ENCODE measurements at regions not wholly inside any gene's neighbourhood (a gene's known extent, or its start where the extent isn't known, plus 50 kb on each side); places are given as distances from the start of the nearest gene placed in this dataset.

DNA sequence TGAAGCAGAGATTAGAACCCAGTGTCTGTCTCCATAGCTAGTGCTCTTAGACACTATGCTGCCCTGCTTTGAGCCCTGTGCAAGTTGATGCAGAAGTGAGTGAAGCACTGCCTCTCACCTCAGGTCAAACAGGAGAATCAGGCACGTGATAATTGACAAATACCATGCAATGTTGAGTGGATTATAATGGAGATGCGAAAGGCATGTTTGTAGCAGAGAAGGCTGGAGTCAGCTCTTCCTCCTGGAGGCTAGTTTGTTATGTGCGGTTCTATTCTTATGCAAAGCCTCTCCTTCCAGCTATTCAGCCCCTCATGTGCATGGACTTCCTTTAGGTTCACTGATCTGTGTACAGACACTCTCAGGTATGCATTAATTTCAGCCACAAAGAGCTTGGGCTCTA lies 108.5 kb downstream of the MANEA start:
- POLR2A ChIA-PET, result no interaction called here
- in situ Hi-C loops (cut with MboI), result no loop called here
- H3K4me2 ChIP-seq (ENCODE audit: insufficient read depth, low read length), result no peak overlapping the region

More for the DNA sequence above, 108.5 kb downstream of the MANEA start:
- intact Hi-C loops (cut with micrococcal nuclease), result no loop called here
- TF ChIP-seq ZFP36 (IDR thresholded peaks at IDR 0.05; ENCODE audit: low read depth, low read length, partially characterized antibody), result no peak
- TF ChIP-seq ILK (tag; IDR thresholded peaks at IDR 0.05; ENCODE audit: borderline replicate concordance, low read depth), result no peak
- TF ChIP-seq, protein P1, sequence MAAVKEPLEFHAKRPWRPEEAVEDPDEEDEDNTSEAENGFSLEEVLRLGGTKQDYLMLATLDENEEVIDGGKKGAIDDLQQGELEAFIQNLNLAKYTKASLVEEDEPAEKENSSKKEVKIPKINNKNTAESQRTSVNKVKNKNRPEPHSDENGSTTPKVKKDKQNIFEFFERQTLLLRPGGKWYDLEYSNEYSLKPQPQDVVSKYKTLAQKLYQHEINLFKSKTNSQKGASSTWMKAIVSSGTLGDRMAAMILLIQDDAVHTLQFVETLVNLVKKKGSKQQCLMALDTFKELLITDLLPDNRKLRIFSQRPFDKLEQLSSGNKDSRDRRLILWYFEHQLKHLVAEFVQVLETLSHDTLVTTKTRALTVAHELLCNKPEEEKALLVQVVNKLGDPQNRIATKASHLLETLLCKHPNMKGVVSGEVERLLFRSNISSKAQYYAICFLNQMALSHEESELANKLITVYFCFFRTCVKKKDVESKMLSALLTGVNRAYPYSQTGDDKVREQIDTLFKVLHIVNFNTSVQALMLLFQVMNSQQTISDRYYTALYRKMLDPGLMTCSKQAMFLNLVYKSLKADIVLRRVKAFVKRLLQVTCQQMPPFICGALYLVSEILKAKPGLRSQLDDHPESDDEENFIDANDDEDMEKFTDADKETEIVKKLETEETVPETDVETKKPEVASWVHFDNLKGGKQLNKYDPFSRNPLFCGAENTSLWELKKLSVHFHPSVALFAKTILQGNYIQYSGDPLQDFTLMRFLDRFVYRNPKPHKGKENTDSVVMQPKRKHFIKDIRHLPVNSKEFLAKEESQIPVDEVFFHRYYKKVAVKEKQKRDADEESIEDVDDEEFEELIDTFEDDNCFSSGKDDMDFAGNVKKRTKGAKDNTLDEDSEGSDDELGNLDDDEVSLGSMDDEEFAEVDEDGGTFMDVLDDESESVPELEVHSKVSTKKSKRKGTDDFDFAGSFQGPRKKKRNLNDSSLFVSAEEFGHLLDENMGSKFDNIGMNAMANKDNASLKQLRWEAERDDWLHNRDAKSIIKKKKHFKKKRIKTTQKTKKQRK (IDR thresholded peaks at IDR 0.05; ENCODE audit: borderline replicate concordance, low read depth, low read length), result no peak
- TF ChIP-seq BRCA1 (IDR thresholded peaks at IDR 0.05), result no peak
- no peak for TF ChIP-seq BRCA1 (CRISPR knock-in tag; IDR thresholded peaks at IDR 0.05)
- TF ChIP-seq JUNB (CRISPR knock-in tag; conservative IDR thresholded peaks at IDR 0.05), result no peak
- TF ChIP-seq GTF2E2 (tag; IDR thresholded peaks at IDR 0.05), result no peak
- FAIRE-seq (no peak), ATAC-seq (no peak), DNase-seq (ENCODE audit: extremely low read depth in 1 of 4, low spot score in 3 of 4) (no peak)
- no peak overlapping the region for H3K4me3 ChIP-seq
- no peak overlapping the region for H3K9ac ChIP-seq (ENCODE audit: insufficient read depth in 1 of 2, low read depth in 2 of 2, low read length in 2 of 2)
- WGBS (ENCODE audit: insufficient coverage, low coverage, missing lambda C conversion rate), result 0% methylated on average over 3 of the region's 3 CpGs
- no peaks in the 10 kb centered on the region for H4K20me1 ChIP-seq (replicated peaks; ENCODE audit: control insufficient read depth, insufficient read depth, low read length)
- no TSS peak for BruUV-seq (replicated peaks)
- CTCF ChIA-PET (ENCODE audit: low intra/inter-chr PET ratio), result no interaction called here
- no peak overlapping the region for H2AFZ ChIP-seq (ENCODE audit: low read depth, low read length)
- no peaks in the 10 kb centered on the region; the same call in 1 of the 2 replicates for H3K9me3 ChIP-seq (replicated peaks; ENCODE audit: control insufficient read depth, insufficient read depth, low read depth, low read length)
- H3K4me1 ChIP-seq (replicated peaks in 1 of 2; ENCODE audit: control insufficient read depth in 2 of 2, insufficient read depth in 2 of 2, low read length in 2 of 2), result no peaks in the 10 kb centered on the region
- no peaks in the 10 kb centered on the region for H3K79me2 ChIP-seq (ENCODE audit: control insufficient read depth, insufficient read depth, low read length)
- no peaks in the 10 kb centered on the region for H3K27me3 ChIP-seq (ENCODE audit: control insufficient read depth in 2 of 2, insufficient read depth in 2 of 2, low read length in 2 of 2)
- H3K27ac ChIP-seq (ENCODE audit: extremely low read depth, low read depth, low read length), result no peak overlapping the region
- no peaks in the 10 kb centered on the region for H3K36me3 ChIP-seq (ENCODE audit: control insufficient read depth, insufficient read depth, low read length)
- H3K9me1 ChIP-seq (ENCODE audit: control insufficient read depth, insufficient read depth, low read length), result no peaks in the 10 kb centered on the region
